HEK293 (cell line): ENCODE measurements at regions not wholly inside any gene's neighbourhood (a gene's known extent, or its start where the extent isn't known, plus 50 kb on each side); places are given as distances from the start of the nearest gene placed in this dataset.

Experiments
- BCL11A ChIP-seq: fragments of 450-650 bp; formaldehyde crosslinking; IDR thresholded peaks from 2 replicates; pipeline ENCODE4 v1.5.1; 2016; ENCODE audit warnings: low read depth, missing biosample characterization, missing genetic modification characterization
- CTCF ChIP-seq: fragments of 450-650 bp; formaldehyde crosslinking; IDR thresholded peaks from 2 replicates; pipeline ENCODE4 v1.5.1; 2016; ENCODE audit warnings: missing biosample characterization, missing genetic modification characterization
- ELK4 ChIP-seq: IDR thresholded peaks from 2 replicates; pipeline ENCODE4 v1.6.1; 2011; ENCODE audit warnings: mild to moderate bottlenecking, low read depth, low read length, borderline replicate concordance
- TSHZ1 ChIP-seq: fragments of 450-650 bp; formaldehyde crosslinking; IDR thresholded peaks from 2 replicates; pipeline ENCODE4 v1.5.1; 2016; ENCODE audit warnings: missing biosample characterization, missing genetic modification characterization, borderline replicate concordance
- WT1 ChIP-seq: fragments of 450-650 bp; formaldehyde crosslinking; IDR thresholded peaks from 2 replicates; pipeline ENCODE4 v1.5.1; 2016; ENCODE audit warnings: missing biosample characterization, missing genetic modification characterization
- ZBTB26 ChIP-seq: fragments of 450-650 bp; formaldehyde crosslinking; optimal IDR thresholded peaks from 2 replicates; pipeline ENCODE3; 2016; ENCODE audit warnings: missing biosample characterization, mild to moderate bottlenecking, missing genetic modification characterization
- ZFP41 ChIP-seq: fragments of 450-650 bp; formaldehyde crosslinking; IDR thresholded peaks from 2 replicates; pipeline ENCODE4 v1.5.1; 2016; ENCODE audit warnings: missing biosample characterization, missing genetic modification characterization, borderline replicate concordance
- ZNF148 ChIP-seq: fragments of 450-650 bp; formaldehyde crosslinking; IDR thresholded peaks from 2 replicates; pipeline ENCODE4 v1.5.0; 2017; ENCODE audit warnings: missing biosample characterization, missing genetic modification characterization, borderline replicate concordance
- ZNF24 ChIP-seq: fragments of 450-650 bp; formaldehyde crosslinking; IDR thresholded peaks from 2 replicates; pipeline ENCODE4 v1.5.1; 2016; ENCODE audit warnings: missing biosample characterization, missing genetic modification characterization
- ZNF530 ChIP-seq: fragments of 450-650 bp; formaldehyde crosslinking; IDR thresholded peaks from 2 replicates; pipeline ENCODE4 v1.5.1; 2016; ENCODE audit warnings: low read depth, missing biosample characterization, missing genetic modification characterization
- ZNF560 ChIP-seq: fragments of 450-650 bp; formaldehyde crosslinking; IDR thresholded peaks from 2 replicates; pipeline ENCODE4 v1.5.1; 2017; ENCODE audit warnings: missing biosample characterization, missing genetic modification characterization, borderline replicate concordance
- ZNF639 ChIP-seq: fragments of 450-650 bp; formaldehyde crosslinking; IDR thresholded peaks from 2 replicates; pipeline ENCODE4 v1.5.1; 2016; ENCODE audit warnings: missing biosample characterization, missing genetic modification characterization
- ZNF76 ChIP-seq: fragments of 450-650 bp; formaldehyde crosslinking; IDR thresholded peaks from 2 replicates; pipeline ENCODE4; 2016; ENCODE audit warnings: low read depth, missing biosample characterization, missing genetic modification characterization, borderline replicate concordance

GRCh38 chr22:45104313-45104712 is 59.4 kb upstream of the NUP50 start:
- TF ChIP-seq CTCF (no peak), ZNF24 (no peak), ZNF530 (no peak), ELK4 (no peak), ZFP41 (no peak), TSHZ1 (tag by site-specific recombination) (no peak), ZBTB26 (tag by site-specific recombination) (no peak), WT1 (tag by site-specific recombination) (no peak), ZNF560 (tag by site-specific recombination) (no peak), ZNF76 (tag by site-specific recombination) (no peak), BCL11A (tag by site-specific recombination) (no peak), ZNF639 (tag by site-specific recombination) (no peak), ZNF148 (tag by site-specific recombination) (no peak)
